ENCODE measurements at regions not wholly inside any gene's neighbourhood (a gene's known extent, or its start where the extent isn't known, plus 50 kb on each side); places are given as distances from the start of the nearest gene placed in this dataset.

DNA sequence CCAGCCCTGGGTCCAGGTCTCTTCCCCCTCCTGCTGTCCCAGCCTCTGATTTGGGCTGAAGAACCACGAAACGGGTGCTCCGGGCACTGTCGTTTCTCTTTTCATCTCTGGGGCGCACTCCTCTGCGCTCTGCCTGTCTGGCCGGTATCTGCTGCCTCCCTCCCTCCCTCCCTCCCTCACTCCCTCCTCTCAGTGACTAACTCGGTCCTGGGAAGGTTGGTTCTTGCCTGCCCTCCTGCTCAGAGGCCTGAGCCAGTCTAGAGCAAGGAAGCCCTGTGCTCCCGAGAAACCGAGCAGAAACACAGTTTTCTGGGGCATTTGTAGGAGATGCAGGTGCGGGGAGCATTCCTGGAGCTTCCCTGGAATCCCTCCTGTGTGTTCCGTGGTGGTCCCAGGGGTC is 1235.2 kb downstream of the BRD1 start:
- no peaks in the 10 kb centered on the region for H3K4me1 ChIP-seq (ENCODE audit: control insufficient read depth in 2 of 2, insufficient read depth in 2 of 2, low read length in 2 of 2)

DNA sequence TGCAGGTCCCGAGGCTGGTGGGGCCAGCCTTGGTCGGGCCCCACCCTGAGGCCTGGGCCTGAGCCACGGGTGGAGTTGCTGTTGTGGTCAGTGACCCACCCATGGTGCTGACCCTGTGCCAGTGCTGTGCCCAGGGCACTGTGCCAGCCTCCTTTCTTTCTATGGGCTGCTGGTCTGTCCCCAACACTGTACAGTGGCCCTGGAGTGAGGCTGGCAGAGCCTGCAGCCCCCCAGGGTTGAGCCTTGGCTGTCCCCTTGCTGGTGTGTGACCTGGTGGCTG is 1235.7 kb downstream of the BRD1 start:
- Histone ChIP-seq H3K9me3 (ENCODE audit: control insufficient read depth in 2 of 2, low read length in 2 of 2) (no peaks in the 10 kb centered on the region), H3K4me1 (ENCODE audit: control insufficient read depth in 2 of 2, insufficient read depth in 2 of 2, low read length in 2 of 2) (no peaks in the 10 kb centered on the region), H3K9ac (ENCODE audit: low read depth in 1 of 2, low read length in 2 of 2) (no peak overlapping the region), H3K27ac (ENCODE audit: low read depth in 2 of 2, low read length in 2 of 2) (no peak overlapping the region), H3K4me3 (ENCODE audit: low read length in 2 of 2) (no peak overlapping the region), H3K36me3 (ENCODE audit: control insufficient read depth in 2 of 2, insufficient read depth in 2 of 2, low read length in 2 of 2) (no peaks in the 10 kb centered on the region), H3K27me3 (ENCODE audit: control insufficient read depth in 2 of 2, insufficient read depth in 2 of 2, low read length in 2 of 2) (no peaks in the 10 kb centered on the region)

More for the DNA sequence above, 1235.2 kb downstream of the BRD1 start:
- Histone ChIP-seq H3K4me3 (ENCODE audit: low read length in 2 of 2) (no peak overlapping the region), H3K9me3 (ENCODE audit: control insufficient read depth in 2 of 2, low read length in 2 of 2) (no peaks in the 10 kb centered on the region), H3K36me3 (ENCODE audit: control insufficient read depth in 2 of 2, insufficient read depth in 2 of 2, low read length in 2 of 2) (no peaks in the 10 kb centered on the region), H3K9ac (ENCODE audit: low read depth in 1 of 2, low read length in 2 of 2) (no peak overlapping the region), H3K27me3 (ENCODE audit: control insufficient read depth in 2 of 2, insufficient read depth in 2 of 2, low read length in 2 of 2) (no peaks in the 10 kb centered on the region), H3K27ac (ENCODE audit: low read depth in 2 of 2, low read length in 2 of 2) (no peak overlapping the region)

DNA sequence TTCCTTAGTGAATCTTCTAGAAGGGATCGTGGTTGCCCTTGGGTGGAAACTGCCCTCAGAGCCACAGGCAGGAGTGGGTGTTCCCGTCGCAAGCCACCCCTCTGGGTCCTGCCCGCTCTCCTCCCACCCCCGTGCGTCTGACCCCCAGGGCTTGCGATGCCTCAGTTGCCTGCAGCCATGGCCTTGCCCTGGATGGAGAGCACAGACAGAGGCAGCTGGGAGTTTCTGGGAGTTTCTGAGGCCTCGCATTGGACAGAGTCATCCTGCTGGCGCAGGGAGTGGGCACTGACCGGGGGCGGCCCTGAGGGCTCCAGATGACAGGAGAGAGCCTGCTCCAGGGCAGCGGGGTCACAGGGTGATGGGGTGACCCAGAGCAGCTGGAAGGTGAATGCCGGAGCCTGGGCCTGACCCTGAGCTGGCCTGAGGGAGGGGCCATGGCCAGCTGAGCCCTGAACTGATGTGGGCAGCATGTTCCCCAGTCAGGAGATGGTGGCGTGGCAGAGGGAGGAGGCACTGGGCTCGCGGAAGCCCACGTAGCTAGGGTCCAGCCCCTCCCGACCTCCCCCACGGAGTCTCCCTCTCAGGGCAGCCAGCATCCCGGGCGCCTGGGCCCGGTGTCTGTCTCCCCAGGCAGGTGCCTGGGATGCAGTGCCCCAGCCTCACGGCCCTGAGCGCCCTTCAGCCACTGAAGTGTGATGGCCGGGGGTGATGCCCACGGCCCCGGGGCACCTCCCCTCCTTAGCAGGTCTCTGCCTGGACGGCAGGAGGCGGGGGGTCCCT is 1236.2 kb downstream of the BRD1 start:
- Histone ChIP-seq H3K4me1 (ENCODE audit: control insufficient read depth in 2 of 2, insufficient read depth in 2 of 2, low read length in 2 of 2) (no peaks in the 10 kb centered on the region), H3K9ac (ENCODE audit: low read depth in 1 of 2, low read length in 2 of 2) (no peak overlapping the region)

DNA sequence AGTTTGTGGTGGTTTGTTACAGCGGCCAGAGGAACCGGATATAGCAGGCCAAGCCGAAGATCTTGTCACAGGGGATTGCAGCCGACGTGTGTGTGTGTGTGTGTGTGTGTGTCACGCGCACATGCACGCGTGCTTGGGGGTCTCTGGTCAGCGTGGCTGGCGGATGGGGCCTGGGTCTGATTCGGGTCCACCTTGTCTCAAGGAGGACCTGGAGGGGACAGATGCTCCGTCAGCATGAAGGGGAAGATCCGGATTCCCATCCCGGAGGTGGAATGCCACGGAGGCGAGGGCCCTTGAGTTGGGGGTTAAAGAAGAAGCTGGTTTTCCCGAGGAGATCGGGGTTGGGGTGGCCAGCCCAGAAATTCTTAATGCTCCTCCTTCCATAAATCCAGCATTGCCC is 1237.8 kb downstream of the BRD1 start:
- no peak overlapping the region for H3K27ac ChIP-seq (ENCODE audit: low read depth in 2 of 2, low read length in 2 of 2)
- no peaks in the 10 kb centered on the region for H3K36me3 ChIP-seq (ENCODE audit: control insufficient read depth in 2 of 2, insufficient read depth in 2 of 2, low read length in 2 of 2)
- no peaks in the 10 kb centered on the region for H3K27me3 ChIP-seq (ENCODE audit: control insufficient read depth in 2 of 2, insufficient read depth in 2 of 2, low read length in 2 of 2)
- H3K4me3 ChIP-seq (ENCODE audit: low read length in 2 of 2): no peak overlapping the region
- H3K4me1 ChIP-seq (ENCODE audit: control insufficient read depth in 2 of 2, insufficient read depth in 2 of 2, low read length in 2 of 2): no peaks in the 10 kb centered on the region
- no peak overlapping the region for H3K9ac ChIP-seq (ENCODE audit: low read depth in 1 of 2, low read length in 2 of 2)
- no peaks in the 10 kb centered on the region for H3K9me3 ChIP-seq (ENCODE audit: control insufficient read depth in 2 of 2, low read length in 2 of 2)

More for the DNA sequence above, 1236.2 kb downstream of the BRD1 start:
- Histone ChIP-seq H3K36me3 (ENCODE audit: control insufficient read depth in 2 of 2, insufficient read depth in 2 of 2, low read length in 2 of 2) (no peaks in the 10 kb centered on the region), H3K27me3 (ENCODE audit: control insufficient read depth in 2 of 2, insufficient read depth in 2 of 2, low read length in 2 of 2) (no peaks in the 10 kb centered on the region), H3K9me3 (ENCODE audit: control insufficient read depth in 2 of 2, low read length in 2 of 2) (no peaks in the 10 kb centered on the region), H3K27ac (ENCODE audit: low read depth in 2 of 2, low read length in 2 of 2) (no peak overlapping the region), H3K4me3 (ENCODE audit: low read length in 2 of 2) (no peak overlapping the region)

DNA sequence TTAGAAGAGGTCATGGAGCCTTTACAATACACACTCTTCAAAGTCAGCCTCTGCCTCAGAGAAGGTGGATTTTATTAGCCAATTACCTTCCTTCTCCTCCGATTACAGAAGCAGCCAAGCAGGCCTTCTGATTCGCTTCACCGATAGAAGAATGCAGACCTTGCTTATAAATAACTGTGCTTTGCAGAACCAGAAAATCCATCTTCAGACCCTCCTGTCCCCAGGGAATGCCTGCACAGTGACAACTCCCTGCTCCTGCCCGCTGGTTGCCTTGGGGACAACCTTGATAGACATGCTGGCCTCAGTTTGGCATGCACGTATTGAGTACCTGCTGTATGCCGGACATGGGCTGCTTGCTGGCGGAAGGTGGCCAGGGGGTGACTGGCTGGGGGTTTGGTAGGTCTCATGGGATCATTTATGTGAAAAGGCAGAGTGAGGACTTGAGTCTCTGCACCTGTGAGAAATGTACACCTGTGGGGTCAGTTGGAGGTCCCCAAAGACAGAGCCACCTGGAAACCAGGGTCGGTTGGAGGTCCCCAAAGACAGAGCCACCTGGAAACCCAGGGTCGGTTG is 1238.7 kb downstream of the BRD1 start:
- Histone ChIP-seq H3K36me3 (ENCODE audit: control insufficient read depth in 2 of 2, insufficient read depth in 2 of 2, low read length in 2 of 2) (no peaks in the 10 kb centered on the region), H3K4me1 (ENCODE audit: control insufficient read depth in 2 of 2, insufficient read depth in 2 of 2, low read length in 2 of 2) (no peaks in the 10 kb centered on the region), H3K27me3 (ENCODE audit: control insufficient read depth in 2 of 2, insufficient read depth in 2 of 2, low read length in 2 of 2) (no peaks in the 10 kb centered on the region), H3K9me3 (ENCODE audit: control insufficient read depth in 2 of 2, low read length in 2 of 2) (no peaks in the 10 kb centered on the region), H3K9ac (ENCODE audit: low read depth in 1 of 2, low read length in 2 of 2) (no peak overlapping the region), H3K4me3 (ENCODE audit: low read length in 2 of 2) (no peak overlapping the region), H3K27ac (ENCODE audit: low read depth in 2 of 2, low read length in 2 of 2) (no peak overlapping the region)

DNA sequence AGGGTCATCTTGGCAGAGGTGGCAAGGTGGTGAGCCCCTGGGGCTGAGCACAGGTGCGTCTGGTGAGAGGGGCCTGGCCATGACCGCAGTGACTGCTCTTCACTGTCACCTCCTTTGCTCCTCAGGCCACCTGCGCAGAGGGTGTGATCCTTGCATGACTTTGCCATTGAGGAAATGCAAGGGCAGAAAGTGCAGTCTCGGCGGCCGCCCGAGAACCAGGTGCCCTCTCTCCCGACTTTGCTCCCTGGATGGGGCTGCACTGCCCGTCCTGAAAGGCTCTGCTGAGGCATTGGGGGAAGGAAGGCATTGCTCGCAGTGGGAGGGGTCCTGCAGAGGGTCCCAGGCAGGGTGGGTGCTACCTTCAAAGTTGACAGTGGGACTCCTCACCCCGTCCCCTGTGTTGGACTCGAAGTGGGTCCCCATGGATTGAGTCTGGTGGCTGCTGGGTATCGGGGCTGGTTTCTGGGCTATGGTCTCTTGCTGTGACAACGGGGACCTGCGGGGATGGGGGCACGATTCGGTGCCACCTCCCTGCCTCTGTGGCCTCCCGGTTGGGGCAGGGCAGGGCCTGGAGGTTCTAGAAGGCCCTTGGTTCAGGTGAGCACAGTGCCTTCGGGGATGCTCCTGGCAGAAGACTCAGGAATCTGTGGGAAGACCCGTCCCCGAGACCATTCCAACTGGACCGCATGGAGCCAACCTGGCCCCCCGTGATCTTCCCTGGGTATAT is 1239.4 kb downstream of the BRD1 start:
- H3K27ac ChIP-seq (ENCODE audit: low read depth in 2 of 2, low read length in 2 of 2): no peak overlapping the region
- H3K4me3 ChIP-seq (ENCODE audit: low read length in 2 of 2): no peak overlapping the region
- no peaks in the 10 kb centered on the region for H3K27me3 ChIP-seq (ENCODE audit: control insufficient read depth in 2 of 2, insufficient read depth in 2 of 2, low read length in 2 of 2)
- H3K9me3 ChIP-seq (ENCODE audit: control insufficient read depth in 2 of 2, low read length in 2 of 2): no peaks in the 10 kb centered on the region
- no peaks in the 10 kb centered on the region for H3K36me3 ChIP-seq (ENCODE audit: control insufficient read depth in 2 of 2, insufficient read depth in 2 of 2, low read length in 2 of 2)
- H3K4me1 ChIP-seq (ENCODE audit: control insufficient read depth in 2 of 2, insufficient read depth in 2 of 2, low read length in 2 of 2): no peaks in the 10 kb centered on the region
- no peak overlapping the region for H3K9ac ChIP-seq (ENCODE audit: low read depth in 1 of 2, low read length in 2 of 2)

DNA sequence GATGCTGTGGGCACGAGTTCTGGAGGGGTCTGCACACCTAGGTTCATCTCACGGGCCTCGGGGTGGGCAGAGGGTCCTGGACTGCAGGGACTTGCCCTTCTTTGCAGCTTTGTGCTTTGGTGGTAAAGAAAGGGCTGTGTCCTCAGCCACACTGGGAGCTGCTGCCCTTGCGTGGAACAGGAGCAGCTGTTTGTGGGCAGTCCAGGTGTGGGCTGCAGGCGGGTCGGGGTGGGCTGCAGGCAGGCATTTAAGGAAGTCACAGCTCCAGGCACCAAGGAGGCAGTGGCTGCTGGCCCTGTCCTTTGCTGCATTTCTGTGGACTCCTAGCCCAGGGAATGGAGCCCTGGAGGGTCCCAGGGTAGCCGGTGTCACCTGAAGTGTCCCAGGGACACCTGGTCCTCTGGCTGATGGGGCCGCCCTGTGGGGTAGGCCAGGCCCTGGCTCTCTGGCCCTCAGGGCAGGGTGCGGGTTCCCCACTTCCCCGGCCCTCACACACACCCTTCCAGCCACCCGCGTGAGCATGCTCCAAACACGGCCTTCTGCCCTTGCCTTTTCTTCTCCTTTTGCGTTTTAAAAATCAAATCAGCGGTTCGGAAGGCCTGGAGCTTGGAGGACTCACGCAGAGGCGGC is 1240.3 kb downstream of the BRD1 start:
- Histone ChIP-seq H3K27me3 (ENCODE audit: control insufficient read depth in 2 of 2, insufficient read depth in 2 of 2, low read length in 2 of 2) (no peaks in the 10 kb centered on the region), H3K4me3 (ENCODE audit: low read length in 2 of 2) (no peak overlapping the region), H3K36me3 (ENCODE audit: control insufficient read depth in 2 of 2, insufficient read depth in 2 of 2, low read length in 2 of 2) (no peaks in the 10 kb centered on the region), H3K27ac (ENCODE audit: low read depth in 2 of 2, low read length in 2 of 2) (no peak overlapping the region), H3K4me1 (ENCODE audit: control insufficient read depth in 2 of 2, insufficient read depth in 2 of 2, low read length in 2 of 2) (no peaks in the 10 kb centered on the region), H3K9me3 (ENCODE audit: control insufficient read depth in 2 of 2, low read length in 2 of 2) (no peaks in the 10 kb centered on the region), H3K9ac (ENCODE audit: low read depth in 1 of 2, low read length in 2 of 2) (no peak overlapping the region)

DNA sequence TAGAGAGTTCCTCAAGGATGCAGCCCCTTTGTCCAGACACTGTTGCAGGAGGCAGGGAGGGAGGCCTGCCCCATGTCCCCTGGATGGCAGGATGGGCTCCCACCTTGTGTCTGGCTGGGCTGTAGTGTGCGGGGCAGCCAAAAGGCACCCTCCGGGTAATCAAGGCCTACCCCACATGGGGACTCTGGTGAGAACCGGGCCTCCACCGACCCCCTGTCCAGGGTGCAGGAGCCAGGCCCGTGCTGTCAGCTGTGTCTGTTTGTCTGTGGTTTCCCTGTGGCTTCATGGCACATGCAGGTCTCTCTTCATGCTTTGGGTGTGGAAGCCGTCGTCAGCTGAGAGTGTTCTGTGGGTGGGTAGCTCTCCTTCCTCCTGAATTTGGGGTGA is 1240.9 kb downstream of the BRD1 start:
- H3K27ac ChIP-seq (ENCODE audit: low read depth in 2 of 2, low read length in 2 of 2): no peak overlapping the region
- H3K9ac ChIP-seq (ENCODE audit: low read depth in 1 of 2, low read length in 2 of 2): no peak overlapping the region
- H3K9me3 ChIP-seq (ENCODE audit: control insufficient read depth in 2 of 2, low read length in 2 of 2): no peaks in the 10 kb centered on the region
- H3K36me3 ChIP-seq (ENCODE audit: control insufficient read depth in 2 of 2, insufficient read depth in 2 of 2, low read length in 2 of 2): no peaks in the 10 kb centered on the region
- no peaks in the 10 kb centered on the region for H3K4me1 ChIP-seq (ENCODE audit: control insufficient read depth in 2 of 2, insufficient read depth in 2 of 2, low read length in 2 of 2)
- H3K27me3 ChIP-seq (ENCODE audit: control insufficient read depth in 2 of 2, insufficient read depth in 2 of 2, low read length in 2 of 2): no peaks in the 10 kb centered on the region
- H3K4me3 ChIP-seq (ENCODE audit: low read length in 2 of 2): no peak overlapping the region

DNA sequence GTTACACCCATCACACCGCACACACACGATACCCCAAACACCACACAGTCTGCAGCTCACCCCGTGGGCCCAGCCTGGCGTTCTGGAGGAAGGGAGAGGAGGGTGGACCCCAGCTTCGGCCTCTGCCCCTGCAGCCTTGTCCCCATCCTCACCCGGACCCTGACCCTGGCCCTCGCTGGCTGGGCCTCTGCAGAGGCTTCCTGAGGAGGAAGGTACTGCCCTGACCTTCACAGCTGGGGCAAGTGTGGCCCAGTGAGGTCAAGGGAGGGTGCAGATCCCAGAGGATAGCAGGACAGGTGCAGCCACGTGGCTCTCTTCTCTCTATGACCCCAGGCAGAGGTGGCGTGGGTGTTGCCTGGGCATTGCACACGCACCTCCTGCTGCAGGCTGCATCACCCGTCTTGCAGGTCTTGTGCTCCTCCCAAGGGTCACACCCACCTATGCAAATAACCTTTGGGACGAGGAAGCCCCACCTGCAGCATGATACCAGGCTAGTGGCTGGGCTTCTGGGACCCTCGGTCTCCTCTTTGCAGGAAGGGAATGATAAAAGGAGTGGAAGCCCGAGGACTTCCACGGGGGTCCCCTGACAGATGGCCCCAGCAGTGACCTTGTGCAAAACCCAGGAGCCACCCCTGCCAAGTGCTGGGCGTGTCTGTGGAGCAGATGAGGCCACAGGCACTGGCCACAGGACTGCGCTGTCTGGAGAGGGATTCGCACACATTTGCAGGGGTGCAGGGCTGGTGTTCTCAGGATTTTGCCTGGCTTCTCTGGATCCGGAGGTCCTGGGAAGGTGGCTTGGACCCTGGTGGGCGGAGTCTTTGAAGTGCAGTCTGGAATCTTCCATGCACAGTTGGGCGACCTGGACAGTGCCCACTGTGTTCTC is 1241.5 kb downstream of the BRD1 start:
- H3K27ac ChIP-seq (ENCODE audit: low read depth in 2 of 2, low read length in 2 of 2): no peak overlapping the region
- no peaks in the 10 kb centered on the region for H3K36me3 ChIP-seq (ENCODE audit: control insufficient read depth in 2 of 2, insufficient read depth in 2 of 2, low read length in 2 of 2)
- H3K27me3 ChIP-seq (ENCODE audit: control insufficient read depth in 2 of 2, insufficient read depth in 2 of 2, low read length in 2 of 2): no peaks in the 10 kb centered on the region
- no peaks in the 10 kb centered on the region for H3K9me3 ChIP-seq (ENCODE audit: control insufficient read depth in 2 of 2, low read length in 2 of 2)
- H3K4me3 ChIP-seq (ENCODE audit: low read length in 2 of 2): no peak overlapping the region
- no peaks in the 10 kb centered on the region for H3K4me1 ChIP-seq (ENCODE audit: control insufficient read depth in 2 of 2, insufficient read depth in 2 of 2, low read length in 2 of 2)
- H3K9ac ChIP-seq (ENCODE audit: low read depth in 1 of 2, low read length in 2 of 2): no peak overlapping the region
